Erythroblast (primary cell): ENCODE measurements at regions not wholly inside any gene's neighbourhood (a gene's known extent, or its start where the extent isn't known, plus 50 kb on each side); places are given as distances from the start of the nearest gene placed in this dataset.

Experiments used
- GATA1 ChIP-seq: IDR thresholded peaks from 2 replicates; pipeline ENCODE4 v1.6.1; 2011; ENCODE audit warnings: low read depth, mild to moderate bottlenecking, control low read depth, low read length, moderate library complexity
- POLR2A ChIP-seq: IDR thresholded peaks from 2 replicates; pipeline ENCODE4 v1.6.1; 2011; ENCODE audit warnings: mild to moderate bottlenecking, low read length

DNA sequence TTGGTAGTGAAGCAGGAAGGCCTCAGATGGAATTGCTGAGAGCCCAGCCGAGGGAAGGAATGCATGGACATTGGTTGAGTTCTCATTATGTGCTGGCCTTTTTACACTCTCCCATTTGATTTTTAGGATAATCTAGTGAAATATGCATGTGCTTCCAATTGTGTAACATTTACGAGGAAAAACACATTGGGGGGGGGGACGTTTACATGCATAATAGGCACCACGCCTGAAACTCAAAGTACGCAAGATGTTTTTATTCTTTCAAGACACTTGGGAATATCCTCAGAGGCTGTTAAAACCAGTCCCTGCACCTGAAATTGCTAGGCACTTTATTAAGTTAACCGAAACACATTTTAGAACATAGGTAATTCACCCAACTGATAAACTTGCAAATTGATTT is 118.5 kb upstream of the CDH4 start:
- TF ChIP-seq POLR2A = no peak
- no peak for TF ChIP-seq GATA1
